Heart left ventricle (tissue), 16 donors: ENCODE measurements at regions not wholly inside any gene's neighbourhood (a gene's known extent, or its start where the extent isn't known, plus 50 kb on each side); places are given as distances from the start of the nearest gene placed in this dataset.

Experiments
- ATAC-seq, 4 donors: fragments of 200-7000 bp; cut with Tn5 transposase; one replicate each; pipeline ENCODE4 v1.9.1; 2020 to 2022; ENCODE audit warnings: moderate library complexity in 4 of 4, mild to moderate bottlenecking in 3 of 4, moderate number of reproducible peaks in 1 of 4
- DNase-seq, 5 donors: peaks; one replicate each; pipeline ENCODE4 v3.0.0-alpha.2; 2020
- H3K27ac ChIP-seq, 12 donors: fragments of 200-600 bp; sonication (generic) in 4 of 12; one replicate each; pipeline versions ENCODE4 v1.5.0 to v1.8.0; 2016 to 2022; ENCODE audit warnings: mild to moderate bottlenecking in 2 of 12
- H3K27me3 ChIP-seq, 9 donors: fragments of 200-600 bp; sonication (generic) in 2 of 9; one replicate each; pipeline versions ENCODE4 v1.5.1 to v1.8.0; 2016 to 2022; ENCODE audit warnings: mild to moderate bottlenecking in 3 of 9
- H3K36me3 ChIP-seq, 9 donors: fragments of 200-600 bp; sonication (generic) in 2 of 9; one replicate each; pipeline versions ENCODE4 v1.5.0 to v1.8.0; 2018 to 2022; ENCODE audit warnings: mild to moderate bottlenecking in 2 of 9
- H3K4me1 ChIP-seq, 12 donors: fragments of 200-600 bp; sonication (generic) in 4 of 12; one replicate each; pipeline versions ENCODE4 v1.5.0 to v1.8.0; 2016 to 2022; ENCODE audit warnings: mild to moderate bottlenecking in 3 of 12
- H3K4me3 ChIP-seq, 12 donors: fragments of 200-600 bp; sonication (generic) in 4 of 12; one replicate each; pipeline versions ENCODE4 v1.5.0 to v1.8.0; 2017 to 2022; ENCODE audit warnings: mild to moderate bottlenecking in 9 of 12, moderate library complexity in 4 of 12
- H3K9me3 ChIP-seq, 12 donors: fragments of 200-600 bp; sonication (generic) in 4 of 12; one replicate each; pipeline versions ENCODE4 v1.5.0 to v1.8.0; 2016 to 2022; ENCODE audit warnings: mild to moderate bottlenecking in 1 of 12
- POLR2A ChIP-seq, 2 donors: fragments of 450-650 bp; IDR thresholded peaks; one replicate each; pipeline ENCODE4 v1.6.1; 2017; ENCODE audit warnings: antibody characterized with exemption in 2 of 2, mild to moderate bottlenecking in 2 of 2, moderate library complexity in 2 of 2
- WGBS, 4 donors: extraction: QIAGEN DNeasy Blood & Tissue Kit in 2 of 4; methylation state at CpG; one replicate each; pipeline versions ENCODE4 v1.1.5 to v1.1.7; 2013 to 2018; 5-methylcytosine and 5-hydroxymethylcytosine counted together
- intact Hi-C, 10 donors: fragments of 100-400 bp; cut with DNase I; formaldehyde crosslinking; loops; one replicate each; pipeline versions ENCODE4 v1.11.1 to v1.14.2; 2022
- TF ChIP-seq, protein P1 (sequence below), 12 donors: fragments of 200-600 bp; sonication (generic) in 4 of 12; IDR thresholded peaks; one replicate each; pipeline versions ENCODE4 v1.5.0 to v1.8.0; 2018 to 2022; ENCODE audit warnings: antibody characterized with exemption in 12 of 12, mild to moderate bottlenecking in 5 of 12
- donor health status: ischemic (EF 13 %, LVEDD 7.1; RV severe dilation, severe dysfunction).
- donor health status: healthy with polysubstance abuse.
- donor health status: DM: no; HTN: yes; CAD: no.
- donor health status: DM: no; HTN: no; CAD: no.
- donor health status: ischemic (EF 25% LVEDD 6.9; RV normal size, moderate dysfunction).
- donor health status: ischemic (EF 25% LVEDD 5.7; RV mildly dilated, moderate dysfunction).
- donor health status: healthy.
- donor health status: DM: yes; HTN: yes; CAD: no.
- donor health status: ischemic (EF 35%, LVEDD 5.7; RV mildly dilated, moderate dysfunction).
- donor health status: nonischemic (EF 11% LVEDD 7.7; RV severe dilation, severe dysfunction).
- donor health status: DM: yes; HTN: yes; CAD: no.
- donor health status: PGD.
- donor health status: ischemic (EF 29% LVEDD 5.4; RV normal size, mild dysfunction).
- donor health status: nonischemic (EF 23%, LVEDD 6.1; RV moderate dilation, normal function).

DNA sequence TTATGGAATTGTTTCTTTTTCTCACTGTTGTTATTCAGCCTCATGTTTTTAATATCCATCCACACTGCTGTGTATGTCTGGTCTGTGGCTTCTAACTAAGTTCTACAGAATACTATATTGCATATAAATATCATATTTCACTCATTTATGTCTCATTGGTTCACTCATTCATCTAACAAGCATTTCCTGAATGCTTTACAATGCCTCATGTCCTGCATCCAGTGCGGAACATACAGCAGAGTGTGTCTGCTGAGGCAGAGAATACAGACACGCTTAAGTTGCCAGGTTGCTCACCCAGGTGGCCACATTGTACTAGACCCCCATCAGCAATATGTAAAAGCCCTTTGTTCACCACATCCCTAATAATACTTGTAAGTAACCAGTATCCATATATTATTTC lies 111.8 kb upstream of the CNTNAP2 start:
- ATAC-seq (no peak), DNase-seq (no peak)
- 86 to 90% (median 87%) methylated on average over 2 of the region's 2 CpGs for WGBS, 4 donors
- TF ChIP-seq, protein P1, sequence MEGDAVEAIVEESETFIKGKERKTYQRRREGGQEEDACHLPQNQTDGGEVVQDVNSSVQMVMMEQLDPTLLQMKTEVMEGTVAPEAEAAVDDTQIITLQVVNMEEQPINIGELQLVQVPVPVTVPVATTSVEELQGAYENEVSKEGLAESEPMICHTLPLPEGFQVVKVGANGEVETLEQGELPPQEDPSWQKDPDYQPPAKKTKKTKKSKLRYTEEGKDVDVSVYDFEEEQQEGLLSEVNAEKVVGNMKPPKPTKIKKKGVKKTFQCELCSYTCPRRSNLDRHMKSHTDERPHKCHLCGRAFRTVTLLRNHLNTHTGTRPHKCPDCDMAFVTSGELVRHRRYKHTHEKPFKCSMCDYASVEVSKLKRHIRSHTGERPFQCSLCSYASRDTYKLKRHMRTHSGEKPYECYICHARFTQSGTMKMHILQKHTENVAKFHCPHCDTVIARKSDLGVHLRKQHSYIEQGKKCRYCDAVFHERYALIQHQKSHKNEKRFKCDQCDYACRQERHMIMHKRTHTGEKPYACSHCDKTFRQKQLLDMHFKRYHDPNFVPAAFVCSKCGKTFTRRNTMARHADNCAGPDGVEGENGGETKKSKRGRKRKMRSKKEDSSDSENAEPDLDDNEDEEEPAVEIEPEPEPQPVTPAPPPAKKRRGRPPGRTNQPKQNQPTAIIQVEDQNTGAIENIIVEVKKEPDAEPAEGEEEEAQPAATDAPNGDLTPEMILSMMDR (IDR thresholded peaks at IDR 0.05): no peak
- no peak for TF ChIP-seq POLR2A (IDR thresholded peaks at IDR 0.05)
- no peak overlapping the region for H3K4me3 ChIP-seq
- H3K27ac ChIP-seq: no peak overlapping the region
- no peaks in the 10 kb centered on the region for H3K27me3 ChIP-seq
- H3K9me3 ChIP-seq: no peaks in the 10 kb centered on the region
- H3K4me1 ChIP-seq: no peaks in the 10 kb centered on the region
- H3K36me3 ChIP-seq: no peaks in the 10 kb centered on the region
- intact Hi-C loops: no loop called here

DNA sequence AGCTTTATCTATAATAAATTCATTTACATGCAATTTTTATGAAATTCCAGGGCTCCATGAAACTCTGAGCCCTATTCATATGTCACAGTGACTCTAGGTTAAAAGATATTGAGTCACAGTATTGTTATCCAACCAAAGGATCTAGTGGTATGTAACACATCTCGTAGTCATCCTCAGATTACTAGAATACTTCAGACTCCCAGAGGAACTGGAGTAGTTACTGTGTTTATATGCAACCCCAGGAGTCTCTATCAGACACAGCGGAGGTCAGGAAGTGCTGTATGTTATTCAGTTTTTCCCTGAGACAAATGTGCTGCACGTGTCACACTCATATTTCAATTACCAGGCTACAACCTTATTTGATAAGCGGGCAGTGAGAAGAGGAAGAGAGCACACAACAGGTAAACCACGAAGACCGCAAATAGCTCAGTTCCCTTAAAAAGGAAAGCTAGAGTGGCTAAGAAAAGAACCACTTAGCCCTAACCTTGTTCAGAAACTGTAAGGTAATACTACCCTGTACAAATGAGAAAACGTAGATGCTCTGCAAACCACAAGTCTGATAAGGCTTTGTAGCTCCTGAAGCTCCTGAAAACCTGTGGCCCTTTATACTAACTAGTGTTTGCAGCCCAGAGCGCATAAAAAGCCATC lies 114.0 kb upstream of the CNTNAP2 start:
- no peak for TF ChIP-seq POLR2A (IDR thresholded peaks at IDR 0.05)
- TF ChIP-seq, protein P1 (IDR thresholded peaks at IDR 0.05): no peak
- Histone ChIP-seq H3K27me3 (no peaks in the 10 kb centered on the region), H3K27ac (no peak overlapping the region), H3K4me3 (no peak overlapping the region), H3K4me1 (no peaks in the 10 kb centered on the region), H3K36me3 (no peaks in the 10 kb centered on the region), H3K9me3 (no peaks in the 10 kb centered on the region)
- ATAC-seq (no peak), DNase-seq (no peak)
- intact Hi-C loops: no loop called here
- whole genome bisulfite sequencing, 4 donors: 42 to 53% (median 48%) methylated on average over 8 of the region's 8 CpGs

DNA sequence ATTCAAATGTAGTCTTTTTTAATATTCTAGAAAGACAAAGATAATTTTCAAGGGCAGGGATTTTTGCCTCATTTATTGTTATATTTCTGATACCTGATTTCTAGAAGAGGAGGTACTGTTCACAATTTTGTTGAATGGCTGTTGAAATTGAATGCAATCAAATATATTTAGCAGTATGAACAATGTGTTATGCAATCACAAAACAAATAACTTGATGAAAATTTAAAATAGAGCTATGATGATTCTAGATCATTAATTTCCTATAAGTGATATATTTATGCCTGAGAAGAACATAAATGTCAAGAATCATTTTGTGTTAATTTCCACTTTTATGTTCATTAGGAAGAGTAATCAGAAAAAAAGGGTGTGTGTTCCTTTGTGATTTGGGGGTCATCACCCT lies 114.6 kb upstream of the CNTNAP2 start:
- Histone ChIP-seq H3K36me3 (no peaks in the 10 kb centered on the region), H3K27me3 (no peaks in the 10 kb centered on the region), H3K4me1 (no peaks in the 10 kb centered on the region), H3K4me3 (no peak overlapping the region), H3K9me3 (no peaks in the 10 kb centered on the region), H3K27ac (no peak overlapping the region)
- intact Hi-C loops: no loop called here
- DNase-seq: no peak
- ATAC-seq: no peak
- TF ChIP-seq, protein P1 (IDR thresholded peaks at IDR 0.05): no peak
- no peak for TF ChIP-seq POLR2A (IDR thresholded peaks at IDR 0.05)

DNA sequence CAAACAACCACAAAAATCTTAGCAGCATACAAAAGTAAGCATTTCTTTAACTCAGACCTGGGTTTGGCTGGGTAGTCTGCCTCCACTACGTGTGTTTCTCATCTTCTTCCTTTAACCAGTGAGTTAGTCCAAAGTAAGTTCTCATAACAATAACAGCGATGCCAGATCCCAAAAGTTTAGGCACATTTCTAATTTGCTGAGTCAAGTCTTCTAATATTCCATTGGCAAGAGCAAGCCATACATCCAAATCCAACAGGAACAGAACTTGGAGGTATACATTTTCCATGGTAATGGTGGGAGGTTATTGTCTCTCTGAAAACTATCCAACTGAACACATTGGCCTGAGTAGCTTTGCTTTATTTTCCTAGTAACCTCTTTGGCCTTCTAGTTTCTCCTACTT lies 115.7 kb upstream of the CNTNAP2 start:
- 68 to 83% (median 73%) methylated on average over 2 of the region's 2 CpGs for WGBS, 4 donors
- no peak for ATAC-seq

DNA sequence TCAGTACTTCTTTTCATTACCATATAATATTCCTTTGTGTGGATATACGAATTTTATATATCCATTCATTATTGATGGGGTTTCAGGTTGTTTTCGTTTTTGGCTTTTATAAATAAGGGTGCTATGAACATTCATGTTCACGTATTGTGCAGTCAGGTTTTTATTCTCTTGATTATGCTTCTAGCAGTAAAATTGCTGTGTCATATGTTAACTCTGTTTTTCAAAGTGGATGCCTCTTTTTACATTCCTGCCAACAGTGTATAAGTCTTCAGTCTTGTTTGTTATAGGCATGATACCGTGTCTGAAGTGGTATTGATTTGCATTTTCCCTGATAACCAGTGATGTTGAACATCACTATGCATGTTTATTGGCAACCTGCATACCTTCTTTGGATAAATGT lies 127.1 kb upstream of the CNTNAP2 start:
- no peak for DNase-seq
- 70 to 73% (median 71%) methylated on average over 4 of the region's 4 CpGs for WGBS, 4 donors
- Histone ChIP-seq H3K4me3 (no peak overlapping the region), H3K4me1 (no peaks in the 10 kb centered on the region), H3K9me3 (peaks cover 0 to 13% (median 0%) of the 10 kb centered on the region in 12 donors), H3K27ac (no peak overlapping the region), H3K27me3 (no peaks in the 10 kb centered on the region), H3K36me3 (no peaks in the 10 kb centered on the region)
- TF ChIP-seq, protein P1 (IDR thresholded peaks at IDR 0.05): no peak
- no peak for TF ChIP-seq POLR2A (IDR thresholded peaks at IDR 0.05)
- no peak for ATAC-seq
- intact Hi-C loops: no loop called here

More for the DNA sequence above, 115.7 kb upstream of the CNTNAP2 start:
- intact Hi-C loops: no loop called here
- no peaks in the 10 kb centered on the region for H3K27me3 ChIP-seq
- H3K9me3 ChIP-seq: no peaks in the 10 kb centered on the region
- no peak overlapping the region for H3K4me3 ChIP-seq
- no peak for TF ChIP-seq POLR2A (IDR thresholded peaks at IDR 0.05)
- no peak overlapping the region for H3K27ac ChIP-seq
- DNase-seq: no peak
- H3K36me3 ChIP-seq: no peaks in the 10 kb centered on the region
- no peaks in the 10 kb centered on the region for H3K4me1 ChIP-seq
